Right lobe of liver (tissue), 6 donors: ENCODE measurements at regions not wholly inside any gene's neighbourhood (a gene's known extent, or its start where the extent isn't known, plus 50 kb on each side); places are given as distances from the start of the nearest gene placed in this dataset.

Experiments used
- ATAC-seq, 4 donors: fragments of 200-7000 bp; cut with Tn5 transposase; one replicate each; pipeline ENCODE4 v1.9.1; 2020; ENCODE audit warnings: mild to moderate bottlenecking in 4 of 4, moderate library complexity in 4 of 4
- DNase-seq, 3 donors: peaks; one replicate each; pipeline ENCODE4 v3.0.0-alpha.2; 2020
- H3K27ac ChIP-seq, 3 donors: fragments of 200-600 bp; one replicate each; pipeline ENCODE4 v1.8.0; 2022
- H3K27me3 ChIP-seq, 2 donors: fragments of 200-600 bp; one replicate each; pipeline ENCODE4 v1.8.0; 2022
- H3K36me3 ChIP-seq, 4 donors: fragments of 200-600 bp; sonication (generic) in 1 of 4; one replicate each; pipeline versions ENCODE4 v1.5.1 to v1.8.0; 2017 to 2022; ENCODE audit warnings: control low read depth in 1 of 4
- H3K4me1 ChIP-seq, 4 donors: fragments of 200-600 bp; sonication (generic) in 1 of 4; one replicate each; pipeline versions ENCODE4 v1.5.1 to v1.8.0; 2017 to 2022; ENCODE audit warnings: control low read depth in 1 of 4
- H3K4me3 ChIP-seq, 3 donors: fragments of 200-600 bp; one replicate each; pipeline ENCODE4 v1.8.0; 2022
- H3K9me3 ChIP-seq, 4 donors: fragments of 200-600 bp; sonication (generic) in 1 of 4; one replicate each; pipeline versions ENCODE4 v1.5.1 to v1.8.0; 2017 to 2022; ENCODE audit warnings: control low read depth in 1 of 4
- CTCF ChIP-seq, 4 donors: fragments of 200-600 bp in 3 of 4; fragments of 450-650 bp in 1 of 4; IDR thresholded peaks; one replicate each; pipeline versions ENCODE4 v1.5.1 to v1.8.0; 2016 to 2022; ENCODE audit warnings: antibody characterized with exemption in 4 of 4, mild to moderate bottlenecking in 2 of 4
- POLR2A ChIP-seq: fragments of 450-650 bp; IDR thresholded peaks from one replicate; pipeline ENCODE4 v1.6.1; 2017; ENCODE audit warnings: antibody characterized with exemption, mild to moderate bottlenecking
- WGBS: methylation state at CpG from one replicate; pipeline ENCODE4 v1.1.6; 2018; ENCODE audit warnings: low coverage, low lambda C conversion rate; ENCODE audit not compliant: insufficient coverage; ENCODE audit errors: missing lambda C conversion rate; 5-methylcytosine and 5-hydroxymethylcytosine counted together
- intact Hi-C, 2 donors: fragments of 100-400 bp; cut with DNase I; formaldehyde crosslinking; loops; one replicate each; pipeline versions ENCODE4 v1.11.2 to v1.14.1; 2022
- donor health status: DM: no; HTN: yes; CAD: no.
- donor health status: DM: no; HTN: no; CAD: no.
- donor health status: DM: no; HTN: no; CAD: no.
- donor health status: DM: no; HTN: yes; CAD: no.
- donor health status: DM: no; HTN: yes; CAD: no.

- no peaks in the 10 kb centered on the region for H3K36me3 ChIP-seq
- TF ChIP-seq CTCF (IDR thresholded peaks at IDR 0.05), result no peak
- TF ChIP-seq POLR2A, result no peak
- WGBS, result 80% methylated on average over 2 of the region's 2 CpGs
- no peak overlapping the region for H3K27ac ChIP-seq
- H3K4me1 ChIP-seq, result no peaks in the 10 kb centered on the region
- intact Hi-C loops, result no loop called here
- DNase-seq (no peak), ATAC-seq (no peak)
- H3K9me3 ChIP-seq, result no peaks in the 10 kb centered on the region
- H3K4me3 ChIP-seq, result no peak overlapping the region
- H3K27me3 ChIP-seq, result no peaks in the 10 kb centered on the region
These were observed 73.6 kb upstream of the NSMCE3 start for GRCh38 chr15:29343229-29343628.

- H3K36me3 ChIP-seq, result no peaks in the 10 kb centered on the region
- no peaks in the 10 kb centered on the region for H3K27me3 ChIP-seq
- intact Hi-C loops, result no loop called here
- 84% methylated on average over 3 of the region's 8 CpGs for WGBS
- H3K27ac ChIP-seq, result no peak overlapping the region
- TF ChIP-seq CTCF (IDR thresholded peaks at IDR 0.05) (no peak), POLR2A (no peak)
- H3K4me3 ChIP-seq, result no peak overlapping the region
- ATAC-seq (no peak), DNase-seq (no peak)
- no peaks in the 10 kb centered on the region for H3K4me1 ChIP-seq
- H3K9me3 ChIP-seq, result no peaks in the 10 kb centered on the region
These were observed 72.6 kb upstream of the NSMCE3 start for GRCh38 chr15:29342201-29342600.

DNA sequence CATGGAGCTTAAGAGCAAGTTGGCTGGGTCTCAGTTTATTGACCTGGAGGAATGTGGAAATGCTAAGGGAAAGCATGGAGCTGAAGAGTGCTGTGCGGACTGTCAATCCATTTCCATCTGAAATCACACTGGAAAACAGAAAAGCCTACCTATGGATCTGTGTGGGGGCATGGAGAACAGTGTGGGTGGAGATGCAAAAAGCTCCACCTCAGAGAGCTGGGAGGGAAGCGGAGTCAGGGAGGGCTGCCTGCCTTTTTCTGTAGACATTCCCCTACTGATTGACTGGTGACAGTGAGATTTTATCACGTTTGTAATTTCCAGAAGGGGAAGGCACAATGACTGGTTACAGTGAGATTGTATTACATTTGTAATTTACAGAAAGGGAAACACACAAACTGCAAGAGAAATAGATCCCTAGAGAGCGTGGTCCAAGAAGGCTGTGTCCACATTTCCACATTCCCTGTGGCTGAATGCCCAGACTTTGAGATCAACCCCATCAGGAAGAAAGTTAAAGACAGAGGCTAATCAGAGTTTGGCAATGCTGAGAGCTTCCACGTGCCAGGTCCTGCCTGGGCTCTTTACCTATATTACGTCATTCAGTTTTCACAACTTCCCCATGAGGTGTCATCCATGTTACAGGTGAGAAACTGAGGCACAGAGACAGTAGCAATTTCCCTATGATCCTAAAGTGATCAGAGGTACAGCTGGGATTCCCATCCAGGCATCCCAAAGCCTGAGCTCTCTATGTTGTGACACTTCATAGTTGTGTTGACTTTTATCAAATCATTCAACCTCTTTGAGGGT is 67.7 kb upstream of the NSMCE3 start:
- Histone ChIP-seq H3K4me1 (no peaks in the 10 kb centered on the region), H3K27ac (no peak overlapping the region), H3K36me3 (no peaks in the 10 kb centered on the region), H3K9me3 (no peaks in the 10 kb centered on the region), H3K27me3 (no peaks in the 10 kb centered on the region), H3K4me3 (no peak overlapping the region)
- ATAC-seq (peak in 1 of 4 donors; percentile 87), DNase-seq (no peak)
- intact Hi-C loops, result no loop called here
- TF ChIP-seq POLR2A (no peak), CTCF (IDR thresholded peaks at IDR 0.05) (no peak)
- 31% methylated on average over 6 of the region's 6 CpGs for WGBS

- WGBS, result 69% methylated on average over 5 of the region's 9 CpGs
- intact Hi-C loops, result no loop called here
- TF ChIP-seq CTCF (IDR thresholded peaks at IDR 0.05) (no peak), POLR2A (no peak)
- H3K36me3 ChIP-seq, result no peaks in the 10 kb centered on the region
- ATAC-seq (no peak), DNase-seq (no peak)
- no peak overlapping the region for H3K27ac ChIP-seq
- no peaks in the 10 kb centered on the region for H3K27me3 ChIP-seq
- no peaks in the 10 kb centered on the region for H3K4me1 ChIP-seq
- no peaks in the 10 kb centered on the region for H3K9me3 ChIP-seq
- H3K4me3 ChIP-seq, result no peak overlapping the region
These were observed 64.9 kb upstream of the NSMCE3 start for GRCh38 chr15:29334544-29334943.
